ENCODE measurements at regions not wholly inside any gene's neighbourhood (a gene's known extent, or its start where the extent isn't known, plus 50 kb on each side); places are given as distances from the start of the nearest gene placed in this dataset.

DNA sequence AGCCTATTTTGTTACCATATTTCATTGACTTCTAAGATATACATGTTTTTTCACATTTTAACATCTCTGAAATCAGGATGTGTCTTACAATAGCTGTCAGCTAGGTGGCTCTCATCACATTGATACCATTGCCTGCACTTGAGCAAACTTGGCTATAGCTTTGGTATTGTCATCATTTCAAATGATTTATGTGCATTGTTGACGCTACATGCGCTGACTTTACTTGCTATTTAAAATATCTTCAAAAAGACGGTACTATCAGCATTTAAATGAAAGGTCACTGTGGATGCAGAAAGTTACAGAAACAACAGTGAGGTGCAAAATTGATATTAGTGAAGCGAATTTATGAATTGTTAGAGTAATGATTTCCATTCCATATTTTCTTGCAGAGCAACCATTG, 54.0 kb upstream of the ABHD2 start:
- Histone ChIP-seq H3K27ac (ENCODE audit: low read length) (no peak overlapping the region), H3K36me3 (ENCODE audit: control insufficient read depth, insufficient read depth, low read length) (no peaks in the 10 kb centered on the region), H3K9me3 (ENCODE audit: control insufficient read depth, insufficient read depth, low read depth, low read length) (no peaks in the 10 kb centered on the region), H3K4me3 (ENCODE audit: low read depth in 2 of 2, low read length in 2 of 2) (no peak overlapping the region), H3K4me1 (ENCODE audit: control insufficient read depth, insufficient read depth, low read length) (peaks cover 4% of the 10 kb centered on the region; the same call in 1 of the 2 replicates), H3K27me3 (ENCODE audit: control insufficient read depth, insufficient read depth, low read length) (no peaks in the 10 kb centered on the region)
- no peak for TF ChIP-seq SIN3A (IDR thresholded peaks at IDR 0.05; ENCODE audit: borderline replicate concordance, insufficient read depth, low read depth, low read length)
- TF ChIP-seq, protein P1, sequence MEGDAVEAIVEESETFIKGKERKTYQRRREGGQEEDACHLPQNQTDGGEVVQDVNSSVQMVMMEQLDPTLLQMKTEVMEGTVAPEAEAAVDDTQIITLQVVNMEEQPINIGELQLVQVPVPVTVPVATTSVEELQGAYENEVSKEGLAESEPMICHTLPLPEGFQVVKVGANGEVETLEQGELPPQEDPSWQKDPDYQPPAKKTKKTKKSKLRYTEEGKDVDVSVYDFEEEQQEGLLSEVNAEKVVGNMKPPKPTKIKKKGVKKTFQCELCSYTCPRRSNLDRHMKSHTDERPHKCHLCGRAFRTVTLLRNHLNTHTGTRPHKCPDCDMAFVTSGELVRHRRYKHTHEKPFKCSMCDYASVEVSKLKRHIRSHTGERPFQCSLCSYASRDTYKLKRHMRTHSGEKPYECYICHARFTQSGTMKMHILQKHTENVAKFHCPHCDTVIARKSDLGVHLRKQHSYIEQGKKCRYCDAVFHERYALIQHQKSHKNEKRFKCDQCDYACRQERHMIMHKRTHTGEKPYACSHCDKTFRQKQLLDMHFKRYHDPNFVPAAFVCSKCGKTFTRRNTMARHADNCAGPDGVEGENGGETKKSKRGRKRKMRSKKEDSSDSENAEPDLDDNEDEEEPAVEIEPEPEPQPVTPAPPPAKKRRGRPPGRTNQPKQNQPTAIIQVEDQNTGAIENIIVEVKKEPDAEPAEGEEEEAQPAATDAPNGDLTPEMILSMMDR (IDR thresholded peaks at IDR 0.05): peak; percentile 66; the same call in 1 of the 2 replicates
- DNase-seq (ENCODE audit: low read depth, low spot score) (no peak), ATAC-seq (peak; percentile 71)
- CTCF ChIA-PET: interaction anchor here (1.0 kb wide), 3 partner anchors 18 to 137 kb away, joined by 3 to 7 read pairs (median 3); no protein-coding TSS in a partner anchor
- in situ Hi-C loops (cut with HindIII; ENCODE audit: low pct_unique_long_range_greater_than_20kb, low sequenced_read_pairs): no loop called here
- no TSS peak for BruUV-seq (replicated peaks)
- POLR2A ChIA-PET: interaction anchor here (1.2 kb wide), 1 partner anchor 100 kb away, joined by 5 read pairs; no protein-coding TSS in a partner anchor
- intact Hi-C loops (cut with micrococcal nuclease; ENCODE audit: unreplicated experiment): no loop called here

DNA sequence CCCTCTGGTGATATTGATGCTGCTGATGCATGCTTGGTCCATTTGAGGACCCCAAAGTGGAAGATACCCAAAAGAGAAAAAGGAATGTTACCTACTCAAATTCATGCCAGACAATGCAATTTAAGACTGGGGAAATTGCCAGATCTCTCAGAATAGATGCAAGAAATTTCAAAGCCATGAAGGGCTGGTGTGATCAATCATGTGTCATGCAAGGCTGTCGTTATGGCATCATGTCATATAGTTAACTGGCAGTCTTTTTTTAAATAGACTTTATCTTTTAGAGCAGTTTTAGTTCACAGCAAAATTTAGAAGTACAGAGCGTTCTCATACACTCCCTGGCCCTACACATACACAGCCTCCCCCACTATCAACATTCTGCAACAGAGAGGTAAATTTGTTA, 53.1 kb upstream of the ABHD2 start:
- POLR2A ChIA-PET: no interaction called here
- in situ Hi-C loops (cut with HindIII; ENCODE audit: low pct_unique_long_range_greater_than_20kb, low sequenced_read_pairs): no loop called here

More for the DNA sequence above, 53.1 kb upstream of the ABHD2 start:
- BruUV-seq (replicated peaks): no TSS peak
- no peak overlapping the region for H3K4me3 ChIP-seq (ENCODE audit: low read depth in 2 of 2, low read length in 2 of 2)
- no peak overlapping the region for H3K27ac ChIP-seq (ENCODE audit: low read length)
- H3K4me1 ChIP-seq (ENCODE audit: control insufficient read depth, insufficient read depth, low read length): peaks cover 4% of the 10 kb centered on the region; the same call in 1 of the 2 replicates
- DNase-seq (ENCODE audit: low read depth, low spot score) (no peak), ATAC-seq (no peak)
- CTCF ChIA-PET: no interaction called here
- no peaks in the 10 kb centered on the region for H3K9me3 ChIP-seq (ENCODE audit: control insufficient read depth, insufficient read depth, low read depth, low read length)
- H3K27me3 ChIP-seq (ENCODE audit: control insufficient read depth, insufficient read depth, low read length): no peaks in the 10 kb centered on the region
- intact Hi-C loops (cut with micrococcal nuclease; ENCODE audit: unreplicated experiment): no loop called here
- TF ChIP-seq, protein P1 (IDR thresholded peaks at IDR 0.05): no peak
- TF ChIP-seq POLR2AphosphoS5 (IDR thresholded peaks at IDR 0.05; ENCODE audit: low read depth, low read length) (no peak), TCF7L2 (IDR thresholded peaks at IDR 0.05; ENCODE audit: low read depth, low read length) (no peak), SIN3A (IDR thresholded peaks at IDR 0.05; ENCODE audit: borderline replicate concordance, insufficient read depth, low read depth, low read length) (no peak)
- TF ChIP-seq, protein P2, sequence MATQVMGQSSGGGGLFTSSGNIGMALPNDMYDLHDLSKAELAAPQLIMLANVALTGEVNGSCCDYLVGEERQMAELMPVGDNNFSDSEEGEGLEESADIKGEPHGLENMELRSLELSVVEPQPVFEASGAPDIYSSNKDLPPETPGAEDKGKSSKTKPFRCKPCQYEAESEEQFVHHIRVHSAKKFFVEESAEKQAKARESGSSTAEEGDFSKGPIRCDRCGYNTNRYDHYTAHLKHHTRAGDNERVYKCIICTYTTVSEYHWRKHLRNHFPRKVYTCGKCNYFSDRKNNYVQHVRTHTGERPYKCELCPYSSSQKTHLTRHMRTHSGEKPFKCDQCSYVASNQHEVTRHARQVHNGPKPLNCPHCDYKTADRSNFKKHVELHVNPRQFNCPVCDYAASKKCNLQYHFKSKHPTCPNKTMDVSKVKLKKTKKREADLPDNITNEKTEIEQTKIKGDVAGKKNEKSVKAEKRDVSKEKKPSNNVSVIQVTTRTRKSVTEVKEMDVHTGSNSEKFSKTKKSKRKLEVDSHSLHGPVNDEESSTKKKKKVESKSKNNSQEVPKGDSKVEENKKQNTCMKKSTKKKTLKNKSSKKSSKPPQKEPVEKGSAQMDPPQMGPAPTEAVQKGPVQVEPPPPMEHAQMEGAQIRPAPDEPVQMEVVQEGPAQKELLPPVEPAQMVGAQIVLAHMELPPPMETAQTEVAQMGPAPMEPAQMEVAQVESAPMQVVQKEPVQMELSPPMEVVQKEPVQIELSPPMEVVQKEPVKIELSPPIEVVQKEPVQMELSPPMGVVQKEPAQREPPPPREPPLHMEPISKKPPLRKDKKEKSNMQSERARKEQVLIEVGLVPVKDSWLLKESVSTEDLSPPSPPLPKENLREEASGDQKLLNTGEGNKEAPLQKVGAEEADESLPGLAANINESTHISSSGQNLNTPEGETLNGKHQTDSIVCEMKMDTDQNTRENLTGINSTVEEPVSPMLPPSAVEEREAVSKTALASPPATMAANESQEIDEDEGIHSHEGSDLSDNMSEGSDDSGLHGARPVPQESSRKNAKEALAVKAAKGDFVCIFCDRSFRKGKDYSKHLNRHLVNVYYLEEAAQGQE (IDR thresholded peaks at IDR 0.05; ENCODE audit: insufficient read depth in 1 of 2, low read depth in 2 of 2, low read length in 1 of 2): no peak
- no peaks in the 10 kb centered on the region for H3K36me3 ChIP-seq (ENCODE audit: control insufficient read depth, insufficient read depth, low read length)

Data from Panc1 (cell line).